ENCODE measurements at regions not wholly inside any gene's neighbourhood (a gene's known extent, or its start where the extent isn't known, plus 50 kb on each side); places are given as distances from the start of the nearest gene placed in this dataset.

- no peak for DNase-seq (ENCODE audit: low read depth)
Measured at GRCh38 chr20:17858450-17859001, 110.1 kb downstream of the SNX5 start.

DNA sequence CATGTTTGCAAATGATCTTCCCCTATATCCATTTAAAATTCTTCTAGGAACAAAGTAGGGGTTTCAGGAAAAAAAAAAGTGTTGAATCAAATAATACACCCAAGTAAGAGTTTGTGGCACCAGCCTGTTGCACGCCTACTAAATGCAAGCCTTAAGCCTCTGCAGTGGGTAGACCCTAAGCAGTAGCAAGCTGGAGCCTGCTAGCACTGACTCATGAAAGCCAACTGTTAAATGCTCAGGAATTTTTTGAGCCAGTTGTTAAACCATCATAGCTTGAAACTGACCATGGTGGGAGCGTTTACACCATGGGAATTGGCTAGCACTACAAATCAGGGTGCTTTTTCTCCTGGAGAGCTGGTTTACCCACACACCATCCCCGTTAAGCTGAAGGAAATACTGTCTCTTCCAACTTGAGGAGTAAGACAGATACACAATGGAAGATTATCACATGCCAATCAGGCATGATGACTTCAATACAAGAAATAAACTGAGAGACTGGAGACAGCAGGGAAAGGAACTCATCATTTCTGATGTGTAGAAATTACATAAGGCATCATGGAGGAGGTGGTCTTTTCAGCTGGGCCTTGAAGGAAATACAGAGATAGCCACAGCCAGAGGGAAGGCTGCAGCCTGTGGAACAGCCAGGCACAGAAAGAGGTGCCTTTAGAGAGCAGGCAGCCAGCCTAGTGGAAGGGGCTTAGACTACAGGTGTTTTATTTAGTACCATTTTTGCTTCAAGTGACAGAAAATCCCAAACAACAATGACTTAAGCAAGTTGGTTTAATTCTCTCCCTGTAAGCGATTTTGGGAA is 110.8 kb downstream of the SNX5 start:
- DNase-seq (ENCODE audit: low read depth), result peak; percentile 30

- DNase-seq (ENCODE audit: low read depth), result no peak
Measured at GRCh38 chr20:17856837-17857605, 111.6 kb downstream of the SNX5 start.

- DNase-seq (ENCODE audit: low read depth), result peak; percentile 98
Measured at GRCh38 chr20:17856024-17856564, 112.5 kb downstream of the SNX5 start.

DNA sequence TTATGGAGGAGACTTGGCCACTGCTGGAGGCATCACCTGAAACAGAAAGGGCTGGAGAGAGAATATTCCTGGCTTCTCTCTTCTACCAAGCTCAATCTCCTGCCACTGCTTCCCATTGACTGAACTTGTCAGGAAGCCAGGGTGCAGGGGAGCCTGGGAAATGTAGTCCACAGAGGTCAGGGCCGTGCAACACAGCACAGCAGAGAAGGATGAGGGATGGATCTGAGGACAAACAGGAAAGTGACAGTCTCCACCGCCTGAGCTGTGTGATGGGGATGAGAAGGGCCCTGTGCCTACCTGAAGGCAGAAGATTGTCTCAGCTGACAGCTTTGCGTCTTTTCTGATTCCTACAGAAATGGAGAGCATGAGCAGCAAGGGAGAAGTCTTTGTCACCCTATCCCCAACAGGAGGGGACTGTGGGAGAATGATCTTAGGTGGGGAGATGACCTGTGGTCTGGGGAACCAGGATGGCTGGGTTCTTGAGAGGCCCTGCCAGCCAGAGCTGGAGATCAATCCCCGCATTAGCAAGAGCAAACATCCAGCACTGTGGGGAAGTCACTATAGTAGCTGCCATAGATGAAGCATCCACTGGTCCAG is 114.2 kb downstream of the SNX5 start:
- peak; percentile 70 for DNase-seq (ENCODE audit: low read depth)

DNA sequence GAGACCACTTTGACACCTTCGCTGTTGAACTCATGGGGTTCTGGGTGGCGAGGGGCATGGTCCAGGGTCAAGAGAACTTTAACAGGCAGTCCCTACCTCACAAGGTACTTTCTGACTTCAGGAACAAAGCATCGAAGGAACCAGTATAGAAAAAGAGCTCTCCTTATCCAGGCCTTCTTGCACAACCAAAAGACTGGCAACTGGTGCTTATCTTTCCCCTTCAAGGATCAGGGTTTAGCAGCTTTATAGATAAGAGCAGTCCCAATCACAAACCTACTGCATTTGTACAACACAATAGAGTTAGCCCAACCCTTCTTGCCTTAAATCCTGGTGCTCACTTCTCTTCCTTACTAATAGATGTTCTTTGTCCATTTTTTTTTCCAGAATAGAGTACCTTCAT is 116.3 kb downstream of the SNX5 start:
- no peak for DNase-seq (ENCODE audit: low read depth)

DNA sequence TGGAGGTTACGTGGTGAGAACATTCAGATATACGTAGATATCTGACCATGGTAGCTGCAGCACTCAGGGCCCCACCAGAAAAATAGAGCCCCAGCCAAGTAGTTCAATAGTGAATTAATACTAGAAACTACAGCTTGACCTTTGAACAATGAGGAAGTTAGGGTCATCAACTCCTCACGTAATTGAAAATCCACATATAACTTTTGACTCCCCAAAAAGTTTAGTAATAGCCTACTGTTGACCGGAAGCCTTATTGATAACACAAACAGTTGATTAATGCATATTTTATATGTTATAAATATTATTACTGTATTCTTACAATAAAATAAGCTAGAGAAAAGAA is 117.9 kb downstream of the SNX5 start:
- DNase-seq (ENCODE audit: low read depth), result no peak

- peak; percentile 100 for DNase-seq (ENCODE audit: low read depth)
Measured at GRCh38 chr20:17849901-17850683, 118.5 kb downstream of the SNX5 start.

DNA sequence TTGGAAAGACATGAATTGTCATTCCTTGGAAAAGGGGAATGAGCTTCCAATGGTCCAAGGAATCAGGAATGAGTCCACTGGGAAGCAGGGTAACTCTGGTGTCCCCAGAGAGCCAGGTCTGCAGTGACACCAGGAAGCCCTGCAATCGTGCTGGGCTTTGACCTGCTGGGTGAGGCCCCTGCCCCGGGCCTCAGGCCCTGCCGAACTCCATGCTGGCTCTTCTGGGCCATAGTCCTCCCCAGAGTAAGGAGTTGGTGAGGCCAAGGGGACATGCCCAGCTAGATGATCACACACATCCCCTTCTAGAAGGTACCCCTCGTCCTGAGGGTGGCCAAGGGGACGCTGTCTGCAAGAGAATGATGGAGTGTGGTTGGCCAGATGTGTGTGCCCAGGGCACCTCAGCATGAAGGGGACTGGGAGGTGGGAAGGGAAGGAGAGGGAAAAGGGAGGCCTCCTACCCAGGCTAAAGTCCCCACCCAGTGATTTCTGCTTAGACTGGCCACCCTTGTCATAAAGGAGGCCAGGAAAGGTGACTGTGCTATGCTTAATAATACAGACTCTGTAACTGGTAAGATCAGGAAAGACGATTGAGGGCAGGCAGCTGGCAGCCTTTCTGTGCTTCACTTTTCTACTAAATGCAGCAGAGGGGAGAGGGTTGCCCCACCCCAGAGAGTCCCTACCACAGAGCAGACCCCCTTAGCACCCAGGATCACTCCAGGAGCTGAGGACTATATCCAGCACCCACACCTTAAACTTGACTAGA is 119.3 kb downstream of the SNX5 start:
- DNase-seq (ENCODE audit: low read depth), result no peak

GRCh38 chr20:17848249-17849048 is 120.1 kb downstream of the SNX5 start:
- no peak for DNase-seq (ENCODE audit: low read depth)

DNA sequence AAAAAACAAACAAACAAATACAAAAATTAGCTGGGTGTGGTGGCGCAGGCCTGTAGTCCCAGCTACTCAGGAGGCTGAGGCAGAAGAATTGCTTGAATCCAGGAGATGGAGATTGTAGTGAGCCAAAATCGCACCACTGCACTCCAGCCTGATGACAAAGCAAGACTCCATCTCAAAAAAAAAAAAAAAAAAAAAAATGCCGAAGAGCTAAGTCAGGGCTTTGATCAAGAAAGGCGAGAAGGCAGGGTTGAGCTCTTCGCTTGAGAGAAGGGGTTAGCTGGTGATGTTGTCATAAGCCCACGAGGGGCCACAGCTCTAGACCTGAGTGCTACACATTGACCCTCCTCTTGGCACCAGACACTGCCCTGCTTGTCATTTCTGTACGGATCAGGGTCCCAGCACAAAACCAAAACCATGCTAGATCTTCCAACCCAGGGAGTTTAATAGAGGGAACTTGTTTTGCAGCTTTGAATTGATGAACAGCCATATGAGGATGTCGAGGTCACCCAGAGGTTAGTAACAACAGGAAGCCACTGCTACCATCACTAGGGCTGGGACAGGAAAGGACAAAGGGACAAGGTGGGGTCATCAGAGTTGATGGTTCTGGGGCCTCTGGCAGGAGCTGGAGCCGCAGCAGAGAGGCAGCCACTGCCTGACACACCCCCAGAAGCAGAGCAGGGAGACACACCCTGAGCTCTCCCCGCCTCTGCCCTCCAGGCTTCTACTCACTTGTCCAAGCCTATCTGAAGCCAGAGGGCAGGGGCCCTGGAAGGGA is 122.7 kb downstream of the SNX5 start:
- DNase-seq (ENCODE audit: low read depth), result peak; percentile 43

GRCh38 chr20:17844549-17845298 is 123.9 kb downstream of the SNX5 start:
- no peak for DNase-seq (ENCODE audit: low read depth)

- DNase-seq (ENCODE audit: low read depth), result no peak
Measured at GRCh38 chr20:17844133-17844429, 124.5 kb downstream of the SNX5 start.

- peak; percentile 100 for DNase-seq (ENCODE audit: low read depth)
Measured at GRCh38 chr20:17843246-17844132, 125.1 kb downstream of the SNX5 start.

- DNase-seq (ENCODE audit: low read depth), result peak; percentile 72
Measured at GRCh38 chr20:17841751-17842215, 126.8 kb downstream of the SNX5 start.

GRCh38 chr20:17840423-17840822 is 128.2 kb downstream of the SNX5 start:
- DNase-seq (ENCODE audit: low read depth), result no peak

DNA sequence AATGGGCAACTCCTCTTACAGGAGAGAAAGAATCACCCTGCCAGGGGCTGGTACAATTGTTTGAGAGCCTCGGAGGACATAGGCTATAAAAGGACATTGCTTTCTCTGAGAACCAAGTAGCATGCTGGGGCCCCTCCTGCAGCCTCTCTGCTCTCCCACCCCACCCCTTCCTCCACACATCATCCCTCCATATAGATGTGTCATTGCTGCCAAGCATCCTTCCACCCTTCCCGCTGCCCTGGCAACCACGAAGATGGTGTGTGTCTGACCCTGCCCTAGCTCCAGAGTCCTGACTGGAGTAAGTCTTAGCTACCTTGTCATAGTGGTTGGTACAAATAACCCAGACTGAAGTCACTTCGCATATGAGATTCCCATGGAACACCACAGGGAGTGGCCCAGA is 129.7 kb downstream of the SNX5 start:
- DNase-seq (ENCODE audit: low read depth), result no peak

Data from RPMI7951 (cell line).